ENCODE measurements at regions not wholly inside any gene's neighbourhood (a gene's known extent, or its start where the extent isn't known, plus 50 kb on each side); places are given as distances from the start of the nearest gene placed in this dataset.

- no peaks in the 10 kb centered on the region for H3K27me3 ChIP-seq (ENCODE audit: insufficient read depth, low read depth)
- no peak for TF ChIP-seq CTCF (conservative IDR thresholded peaks at IDR 0.05; ENCODE audit: low read depth, low read length)
- H2AFZ ChIP-seq (ENCODE audit: low read depth), result no peak overlapping the region
- no peak overlapping the region for H3K27ac ChIP-seq
- no peaks in the 10 kb centered on the region for H3K36me3 ChIP-seq (ENCODE audit: insufficient read depth)
- H3K4me3 ChIP-seq (IDR thresholded peaks at IDR 0.05; ENCODE audit: insufficient read depth, low read depth, low read length), result no peak overlapping the region
- no peaks in the 10 kb centered on the region for H3K4me1 ChIP-seq (ENCODE audit: low read depth, poor library complexity, severe bottlenecking)
- no peak overlapping the region for H3K9ac ChIP-seq
- no peaks in the 10 kb centered on the region for H4K20me1 ChIP-seq (ENCODE audit: insufficient read depth)
- H3K4me2 ChIP-seq, result no peak overlapping the region
- H3K79me2 ChIP-seq (ENCODE audit: insufficient read depth, low read depth), result no peaks in the 10 kb centered on the region
These were observed 1197.5 kb upstream of the AUTS2 start for GRCh38 chr7:68400783-68401182.

GRCh38 chr7:68401313-68401712 is 1197.0 kb upstream of the AUTS2 start:
- H3K27me3 ChIP-seq (ENCODE audit: insufficient read depth, low read depth), result no peaks in the 10 kb centered on the region
- H3K4me2 ChIP-seq, result no peak overlapping the region
- H3K4me3 ChIP-seq (IDR thresholded peaks at IDR 0.05; ENCODE audit: insufficient read depth, low read depth, low read length), result no peak overlapping the region
- no peak overlapping the region for H3K27ac ChIP-seq
- H3K36me3 ChIP-seq (ENCODE audit: insufficient read depth), result no peaks in the 10 kb centered on the region
- H3K79me2 ChIP-seq (ENCODE audit: insufficient read depth, low read depth), result no peaks in the 10 kb centered on the region
- no peak for TF ChIP-seq CTCF (conservative IDR thresholded peaks at IDR 0.05; ENCODE audit: low read depth, low read length)
- H2AFZ ChIP-seq (ENCODE audit: low read depth), result no peak overlapping the region
- H4K20me1 ChIP-seq (ENCODE audit: insufficient read depth), result no peaks in the 10 kb centered on the region
- H3K9ac ChIP-seq, result no peak overlapping the region
- no peaks in the 10 kb centered on the region for H3K4me1 ChIP-seq (ENCODE audit: low read depth, poor library complexity, severe bottlenecking)

- Histone ChIP-seq H3K36me3 (ENCODE audit: insufficient read depth) (no peaks in the 10 kb centered on the region), H3K4me3 (IDR thresholded peaks at IDR 0.05; ENCODE audit: insufficient read depth, low read depth, low read length) (no peak overlapping the region), H3K4me1 (ENCODE audit: low read depth, poor library complexity, severe bottlenecking) (no peaks in the 10 kb centered on the region), H3K27me3 (ENCODE audit: insufficient read depth, low read depth) (no peaks in the 10 kb centered on the region), H3K27ac (no peak overlapping the region), H3K9ac (no peak overlapping the region), H3K4me2 (no peak overlapping the region), H3K79me2 (ENCODE audit: insufficient read depth, low read depth) (no peaks in the 10 kb centered on the region), H2AFZ (ENCODE audit: low read depth) (no peak overlapping the region), H4K20me1 (ENCODE audit: insufficient read depth) (no peaks in the 10 kb centered on the region)
- TF ChIP-seq CTCF (conservative IDR thresholded peaks at IDR 0.05; ENCODE audit: low read depth, low read length), result no peak
These were observed 1191.8 kb upstream of the AUTS2 start for GRCh38 chr7:68406480-68406879.

GRCh38 chr7:68407460-68407859 is 1190.8 kb upstream of the AUTS2 start:
- Histone ChIP-seq H3K4me2 (no peak overlapping the region), H3K36me3 (ENCODE audit: insufficient read depth) (no peaks in the 10 kb centered on the region), H3K9ac (no peak overlapping the region), H2AFZ (ENCODE audit: low read depth) (no peak overlapping the region), H3K79me2 (ENCODE audit: insufficient read depth, low read depth) (no peaks in the 10 kb centered on the region), H4K20me1 (ENCODE audit: insufficient read depth) (no peaks in the 10 kb centered on the region), H3K4me3 (IDR thresholded peaks at IDR 0.05; ENCODE audit: insufficient read depth, low read depth, low read length) (no peak overlapping the region), H3K27ac (no peak overlapping the region), H3K27me3 (ENCODE audit: insufficient read depth, low read depth) (no peaks in the 10 kb centered on the region), H3K4me1 (ENCODE audit: low read depth, poor library complexity, severe bottlenecking) (no peaks in the 10 kb centered on the region)
- no peak for TF ChIP-seq CTCF (conservative IDR thresholded peaks at IDR 0.05; ENCODE audit: low read depth, low read length)

- H3K4me1 ChIP-seq (ENCODE audit: low read depth, poor library complexity, severe bottlenecking), result no peaks in the 10 kb centered on the region
- H2AFZ ChIP-seq (ENCODE audit: low read depth), result no peak overlapping the region
- no peaks in the 10 kb centered on the region for H3K27me3 ChIP-seq (ENCODE audit: insufficient read depth, low read depth)
- H3K79me2 ChIP-seq (ENCODE audit: insufficient read depth, low read depth), result no peaks in the 10 kb centered on the region
- no peaks in the 10 kb centered on the region for H4K20me1 ChIP-seq (ENCODE audit: insufficient read depth)
- no peak overlapping the region for H3K4me3 ChIP-seq (IDR thresholded peaks at IDR 0.05; ENCODE audit: insufficient read depth, low read depth, low read length)
- H3K4me2 ChIP-seq, result no peak overlapping the region
- no peak overlapping the region for H3K9ac ChIP-seq
- H3K27ac ChIP-seq, result no peak overlapping the region
- TF ChIP-seq CTCF (conservative IDR thresholded peaks at IDR 0.05; ENCODE audit: low read depth, low read length), result no peak
- H3K36me3 ChIP-seq (ENCODE audit: insufficient read depth), result no peaks in the 10 kb centered on the region
These were observed 1189.4 kb upstream of the AUTS2 start for GRCh38 chr7:68408873-68409272.
